ENCODE measurements at regions not wholly inside any gene's neighbourhood (a gene's known extent, or its start where the extent isn't known, plus 50 kb on each side); places are given as distances from the start of the nearest gene placed in this dataset.

- ATAC-seq, result no peak
- TF ChIP-seq GLIS3 (CRISPR knock-in tag; IDR thresholded peaks at IDR 0.05) (no peak), CSDC2 (CRISPR knock-in tag; IDR thresholded peaks at IDR 0.05) (no peak), ZFP30 (CRISPR knock-in tag; IDR thresholded peaks at IDR 0.05) (no peak), PPARA (CRISPR knock-in tag; IDR thresholded peaks at IDR 0.05; ENCODE audit: borderline replicate concordance) (no peak), ARNTL (CRISPR knock-in tag; IDR thresholded peaks at IDR 0.05; ENCODE audit: borderline replicate concordance, low read depth) (no peak), RARB (CRISPR knock-in tag; IDR thresholded peaks at IDR 0.05) (no peak), ESRRG (CRISPR knock-in tag; IDR thresholded peaks at IDR 0.05) (no peak), CSRNP3 (CRISPR knock-in tag; IDR thresholded peaks at IDR 0.05) (no peak), BACH2 (CRISPR knock-in tag; IDR thresholded peaks at IDR 0.05; ENCODE audit: borderline replicate concordance) (no peak), TSHZ2 (CRISPR knock-in tag; IDR thresholded peaks at IDR 0.05) (no peak), TCF4 (CRISPR knock-in tag; IDR thresholded peaks at IDR 0.05; ENCODE audit: borderline replicate concordance) (no peak), SNAI2 (CRISPR knock-in tag; IDR thresholded peaks at IDR 0.05) (no peak), TOX (CRISPR knock-in tag; IDR thresholded peaks at IDR 0.05; ENCODE audit: borderline replicate concordance) (no peak), ISL1 (CRISPR knock-in tag; IDR thresholded peaks at IDR 0.05) (no peak), ZNF8 (CRISPR knock-in tag; IDR thresholded peaks at IDR 0.05) (no peak), ZC3H10 (CRISPR knock-in tag; IDR thresholded peaks at IDR 0.05) (no peak)
- TF ChIP-seq, protein P1, sequence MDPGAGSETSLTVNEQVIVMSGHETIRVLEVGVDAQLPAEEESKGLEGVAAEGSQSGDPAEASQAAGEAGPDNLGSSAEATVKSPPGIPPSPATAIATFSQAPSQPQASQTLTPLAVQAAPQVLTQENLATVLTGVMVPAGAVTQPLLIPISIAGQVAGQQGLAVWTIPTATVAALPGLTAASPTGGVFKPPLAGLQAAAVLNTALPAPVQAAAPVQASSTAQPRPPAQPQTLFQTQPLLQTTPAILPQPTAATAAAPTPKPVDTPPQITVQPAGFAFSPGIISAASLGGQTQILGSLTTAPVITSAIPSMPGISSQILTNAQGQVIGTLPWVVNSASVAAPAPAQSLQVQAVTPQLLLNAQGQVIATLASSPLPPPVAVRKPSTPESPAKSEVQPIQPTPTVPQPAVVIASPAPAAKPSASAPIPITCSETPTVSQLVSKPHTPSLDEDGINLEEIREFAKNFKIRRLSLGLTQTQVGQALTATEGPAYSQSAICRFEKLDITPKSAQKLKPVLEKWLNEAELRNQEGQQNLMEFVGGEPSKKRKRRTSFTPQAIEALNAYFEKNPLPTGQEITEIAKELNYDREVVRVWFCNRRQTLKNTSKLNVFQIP (CRISPR knock-in tag; IDR thresholded peaks at IDR 0.05; ENCODE audit: borderline replicate concordance, low read depth), result no peak
- TF ChIP-seq, protein P2, sequence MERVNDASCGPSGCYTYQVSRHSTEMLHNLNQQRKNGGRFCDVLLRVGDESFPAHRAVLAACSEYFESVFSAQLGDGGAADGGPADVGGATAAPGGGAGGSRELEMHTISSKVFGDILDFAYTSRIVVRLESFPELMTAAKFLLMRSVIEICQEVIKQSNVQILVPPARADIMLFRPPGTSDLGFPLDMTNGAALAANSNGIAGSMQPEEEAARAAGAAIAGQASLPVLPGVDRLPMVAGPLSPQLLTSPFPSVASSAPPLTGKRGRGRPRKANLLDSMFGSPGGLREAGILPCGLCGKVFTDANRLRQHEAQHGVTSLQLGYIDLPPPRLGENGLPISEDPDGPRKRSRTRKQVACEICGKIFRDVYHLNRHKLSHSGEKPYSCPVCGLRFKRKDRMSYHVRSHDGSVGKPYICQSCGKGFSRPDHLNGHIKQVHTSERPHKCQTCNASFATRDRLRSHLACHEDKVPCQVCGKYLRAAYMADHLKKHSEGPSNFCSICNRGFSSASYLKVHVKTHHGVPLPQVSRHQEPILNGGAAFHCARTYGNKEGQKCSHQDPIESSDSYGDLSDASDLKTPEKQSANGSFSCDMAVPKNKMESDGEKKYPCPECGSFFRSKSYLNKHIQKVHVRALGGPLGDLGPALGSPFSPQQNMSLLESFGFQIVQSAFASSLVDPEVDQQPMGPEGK (CRISPR knock-in tag; IDR thresholded peaks at IDR 0.05; ENCODE audit: borderline replicate concordance), result no peak
Observed at GRCh38 chr12:27901959-27902358, 70.6 kb downstream of the PTHLH start.

DNA sequence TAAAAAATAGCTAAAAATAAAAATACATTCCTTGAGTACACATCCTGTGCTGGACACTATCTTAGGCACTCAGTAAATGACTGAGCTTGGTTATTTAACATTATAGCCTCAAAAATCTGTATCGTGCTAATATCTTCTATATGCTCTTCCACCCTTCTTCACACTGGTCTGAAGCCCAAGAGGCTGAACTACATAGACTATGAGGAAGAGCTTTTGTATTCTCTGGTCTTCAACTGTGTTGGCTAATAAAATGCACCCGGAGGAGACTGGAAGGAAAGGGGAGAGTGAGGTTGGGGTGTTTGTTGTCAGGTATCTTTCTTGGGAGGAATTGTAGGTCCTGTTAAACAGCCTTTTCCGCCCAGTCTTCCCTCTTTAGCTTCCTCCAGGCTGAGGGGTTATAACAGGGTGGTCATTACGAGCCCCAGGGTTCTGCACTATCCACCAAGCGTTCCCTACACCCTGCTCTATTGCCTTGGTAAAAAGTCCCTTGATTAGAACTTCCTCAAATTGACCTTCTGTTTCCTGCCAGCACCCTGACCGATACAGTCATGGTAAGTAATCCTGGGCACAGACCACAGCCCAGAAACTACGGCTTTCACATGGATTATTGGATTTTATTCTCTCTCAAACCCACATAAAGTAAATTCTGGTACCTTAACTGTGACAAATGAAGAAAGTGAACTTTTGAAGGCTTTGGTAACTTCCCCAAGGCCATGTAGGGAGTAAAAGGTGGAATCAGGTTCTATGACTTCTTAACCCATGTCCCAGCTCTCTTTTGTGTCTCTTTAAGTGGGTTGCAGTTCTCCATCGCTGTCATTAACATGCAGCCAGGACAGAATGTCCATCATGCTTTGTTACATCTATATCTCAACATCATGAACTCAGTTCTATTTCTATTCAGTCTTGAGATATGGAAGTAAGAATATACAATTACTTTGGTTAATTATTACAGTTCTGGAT, 71.3 kb downstream of the PTHLH start:
- TF ChIP-seq RARB (CRISPR knock-in tag; IDR thresholded peaks at IDR 0.05) (no peak), GLIS3 (CRISPR knock-in tag; IDR thresholded peaks at IDR 0.05) (no peak), ESRRG (CRISPR knock-in tag; IDR thresholded peaks at IDR 0.05) (no peak), ZFP30 (CRISPR knock-in tag; IDR thresholded peaks at IDR 0.05) (no peak), ZFP3 (CRISPR knock-in tag; IDR thresholded peaks at IDR 0.05) (no peak), ISL1 (CRISPR knock-in tag; IDR thresholded peaks at IDR 0.05) (no peak), OSR1 (CRISPR knock-in tag; IDR thresholded peaks at IDR 0.05) (no peak), TOX (CRISPR knock-in tag; IDR thresholded peaks at IDR 0.05; ENCODE audit: borderline replicate concordance) (no peak)
- TF ChIP-seq, protein P3, sequence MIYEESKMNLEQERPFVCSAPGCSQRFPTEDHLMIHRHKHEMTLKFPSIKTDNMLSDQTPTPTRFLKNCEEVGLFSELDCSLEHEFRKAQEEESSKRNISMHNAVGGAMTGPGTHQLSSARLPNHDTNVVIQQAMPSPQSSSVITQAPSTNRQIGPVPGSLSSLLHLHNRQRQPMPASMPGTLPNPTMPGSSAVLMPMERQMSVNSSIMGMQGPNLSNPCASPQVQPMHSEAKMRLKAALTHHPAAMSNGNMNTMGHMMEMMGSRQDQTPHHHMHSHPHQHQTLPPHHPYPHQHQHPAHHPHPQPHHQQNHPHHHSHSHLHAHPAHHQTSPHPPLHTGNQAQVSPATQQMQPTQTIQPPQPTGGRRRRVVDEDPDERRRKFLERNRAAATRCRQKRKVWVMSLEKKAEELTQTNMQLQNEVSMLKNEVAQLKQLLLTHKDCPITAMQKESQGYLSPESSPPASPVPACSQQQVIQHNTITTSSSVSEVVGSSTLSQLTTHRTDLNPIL (CRISPR knock-in tag; IDR thresholded peaks at IDR 0.05; ENCODE audit: low read depth), result no peak
- TF ChIP-seq, protein P2 (CRISPR knock-in tag; IDR thresholded peaks at IDR 0.05; ENCODE audit: borderline replicate concordance), result no peak
- TF ChIP-seq, protein P1 (CRISPR knock-in tag; IDR thresholded peaks at IDR 0.05; ENCODE audit: borderline replicate concordance, low read depth), result no peak
- ATAC-seq, result no peak
